ENCODE measurements at regions not wholly inside any gene's neighbourhood (a gene's known extent, or its start where the extent isn't known, plus 50 kb on each side); places are given as distances from the start of the nearest gene placed in this dataset.

- TF ChIP-seq MAX (IDR thresholded peaks at IDR 0.05; ENCODE audit: low read depth) (no peak), FOXM1 (IDR thresholded peaks at IDR 0.05; ENCODE audit: low read depth) (no peak), SMC3 (IDR thresholded peaks at IDR 0.05; ENCODE audit: low read depth, low read length) (no peak), IRF3 (IDR thresholded peaks at IDR 0.05; ENCODE audit: low read depth, low read length) (no peak)
These were observed 65.2 kb upstream of the GLIS3 start (continued) for GRCh38 chr9:4365055-4365454.

- Histone ChIP-seq H3K27me3 (ENCODE audit: insufficient read depth) (no peaks in the 10 kb centered on the region), H3K4me3 (ENCODE audit: low read depth in 2 of 2, low read length in 1 of 2) (no peak overlapping the region), H3K4me2 (no peak overlapping the region), H3K27ac (ENCODE audit: low read depth in 2 of 2, low read length in 1 of 2) (no peak overlapping the region), H3K9ac (no peak overlapping the region), H3F3A (replicated peaks; ENCODE audit: insufficient read depth) (no peaks in the 10 kb centered on the region), H4K20me1 (ENCODE audit: insufficient read depth) (no peaks in the 10 kb centered on the region), H3K79me2 (ENCODE audit: insufficient read depth) (no peaks in the 10 kb centered on the region), H3K9me3 (no peaks in the 10 kb centered on the region), H3K9me2 (no peaks in the 10 kb centered on the region), H3K36me3 (replicated peaks in 1 of 2; ENCODE audit: control insufficient read depth in 1 of 2, insufficient read depth in 2 of 2, low read length in 1 of 2) (no peaks in the 10 kb centered on the region), H2AFZ (ENCODE audit: low read depth) (no peak overlapping the region), H3K4me1 (ENCODE audit: control insufficient read depth in 1 of 2, insufficient read depth in 2 of 2, low read depth in 1 of 2, low read length in 1 of 2) (no peaks in the 10 kb centered on the region)
- DNase-seq, result no peak
- POLR2A ChIA-PET, result no interaction called here
- TF ChIP-seq USF2 (IDR thresholded peaks at IDR 0.05; ENCODE audit: borderline replicate concordance, low read depth, low read length), result no peak
- TF ChIP-seq SIN3A (IDR thresholded peaks at IDR 0.05; ENCODE audit: borderline replicate concordance, low read depth, low read length), result no peak
- TF ChIP-seq REST (IDR thresholded peaks at IDR 0.05; ENCODE audit: low read depth, low read length), result no peak
- no peak for TF ChIP-seq NFIC (IDR thresholded peaks at IDR 0.05; ENCODE audit: borderline replicate concordance)
- no peak for TF ChIP-seq PBX3 (IDR thresholded peaks at IDR 0.05)
- TF ChIP-seq RAD21 (IDR thresholded peaks at IDR 0.05; ENCODE audit: low read length), result no peak
- TF ChIP-seq SMC3 (IDR thresholded peaks at IDR 0.05; ENCODE audit: low read depth, low read length), result no peak
- no peak for TF ChIP-seq MAX (IDR thresholded peaks at IDR 0.05; ENCODE audit: low read depth)
- no peak for TF ChIP-seq FOXM1 (IDR thresholded peaks at IDR 0.05; ENCODE audit: low read depth)
- no peak for TF ChIP-seq CTCF (IDR thresholded peaks at IDR 0.05)
- no peak for TF ChIP-seq TAF1 (IDR thresholded peaks at IDR 0.05; ENCODE audit: borderline replicate concordance, low read depth, low read length)
- WGBS (ENCODE audit: low lambda C conversion rate), result 87% methylated on average over 4 of the region's 4 CpGs
- CTCF ChIA-PET, result interaction anchor here (1.0 to 1.4 kb wide), 3 partner anchors 10 to 23 kb away, joined by 3 to 4 read pairs (median 3); no protein-coding TSS in a partner anchor
These were observed 62.4 kb upstream of the GLIS3 start for GRCh38 chr9:4362281-4362680.
